Neural progenitor cell (in vitro differentiated cells): ENCODE measurements at regions not wholly inside any gene's neighbourhood (a gene's known extent, or its start where the extent isn't known, plus 50 kb on each side); places are given as distances from the start of the nearest gene placed in this dataset.

Experiments
- DNase-seq: peaks from one replicate; pipeline ENCODE4 v3.0.0-alpha.2; 2016; ENCODE audit warnings: low spot score
- H2AFZ ChIP-seq: fragments of 200-600 bp; sonication (generic); replicated peaks from 2 replicates; pipeline ENCODE4 v1.6.1; 2016; ENCODE audit warnings: antibody characterized with exemption
- H3F3A ChIP-seq: fragments of 200-600 bp; sonication (generic); 2 replicates; pipeline ENCODE4 v1.6.1; 2016; ENCODE audit warnings: antibody characterized with exemption, low read depth
- H3K27ac ChIP-seq: fragments of 200-600 bp; sonication (generic); 2 replicates; pipeline ENCODE4 v1.5.1; 2016; ENCODE audit warnings: mild to moderate bottlenecking
- H3K27me3 ChIP-seq: fragments of 200-600 bp; sonication (generic); 2 replicates; pipeline ENCODE4 v1.6.1; 2016; ENCODE audit warnings: mild to moderate bottlenecking, moderate library complexity
- H3K36me3 ChIP-seq: fragments of 200-600 bp; sonication (generic); 2 replicates; pipeline ENCODE4 v1.5.1; 2016
- H3K4me1 ChIP-seq: fragments of 200-600 bp; sonication (generic); 2 replicates; pipeline ENCODE4 v1.6.1; 2016; ENCODE audit warnings: mixed run types
- H3K4me2 ChIP-seq: fragments of 200-600 bp; sonication (generic); 2 replicates; pipeline ENCODE4 v1.6.1; 2016
- H3K4me3 ChIP-seq: fragments of 200-600 bp; sonication (generic); 2 replicates; pipeline ENCODE4 v1.5.1; 2016
- H3K79me2 ChIP-seq: fragments of 200-600 bp; sonication (generic); 2 replicates; pipeline ENCODE4 v1.6.1; 2016; ENCODE audit warnings: low read depth
- H3K9ac ChIP-seq: fragments of 200-600 bp; sonication (generic); 2 replicates; pipeline ENCODE4 v1.6.1; 2016
- H3K9me3 ChIP-seq: fragments of 200-600 bp; sonication (generic); 2 replicates; pipeline ENCODE4 v1.5.1; 2016; ENCODE audit warnings: low read depth
- H4K20me1 ChIP-seq: fragments of 200-600 bp; sonication (generic); 2 replicates; pipeline ENCODE4 v1.6.1; 2016; ENCODE audit warnings: low read depth
- H3K27ac Mint-ChIP-seq: 3 replicates; pipeline ENCODE4 v1.8.0; 2021; ENCODE audit warnings: mixed read lengths
- H3K27me3 Mint-ChIP-seq: 2 replicates; pipeline ENCODE4 v1.8.0; 2022; ENCODE audit warnings: low read depth, mild to moderate bottlenecking, inconsistent platforms, moderate library complexity, mixed read lengths; ENCODE audit not compliant: insufficient read depth
- H3K36me3 Mint-ChIP-seq: 3 replicates; pipeline ENCODE4 v1.8.0; 2021; ENCODE audit warnings: mixed read lengths
- H3K4me1 Mint-ChIP-seq: 3 replicates; pipeline ENCODE4 v1.8.0; 2021; ENCODE audit warnings: mixed read lengths
- H3K4me3 Mint-ChIP-seq: 3 replicates; pipeline ENCODE4 v1.8.0; 2021; ENCODE audit warnings: mild to moderate bottlenecking, moderate library complexity, mixed read lengths
- H3K9me3 Mint-ChIP-seq: 3 replicates; pipeline ENCODE4 v1.8.0; 2020; ENCODE audit warnings: mixed read lengths
- EZH2 ChIP-seq: fragments of 200-600 bp; sonication (generic); IDR thresholded peaks from 2 replicates; pipeline ENCODE4 v1.6.1; 2017; ENCODE audit warnings: antibody characterized with exemption, mild to moderate bottlenecking, moderate library complexity
- EZH2phosphoT487 ChIP-seq: fragments of 200-600 bp; sonication (generic); IDR thresholded peaks from 2 replicates; pipeline ENCODE4 v1.6.1; 2017; ENCODE audit warnings: antibody characterized with exemption
- TF ChIP-seq, protein P1 (sequence below): fragments of 200-600 bp; sonication (generic); IDR thresholded peaks from 2 replicates; pipeline ENCODE4 v1.5.1; 2017; ENCODE audit warnings: antibody characterized with exemption, mild to moderate bottlenecking

DNA sequence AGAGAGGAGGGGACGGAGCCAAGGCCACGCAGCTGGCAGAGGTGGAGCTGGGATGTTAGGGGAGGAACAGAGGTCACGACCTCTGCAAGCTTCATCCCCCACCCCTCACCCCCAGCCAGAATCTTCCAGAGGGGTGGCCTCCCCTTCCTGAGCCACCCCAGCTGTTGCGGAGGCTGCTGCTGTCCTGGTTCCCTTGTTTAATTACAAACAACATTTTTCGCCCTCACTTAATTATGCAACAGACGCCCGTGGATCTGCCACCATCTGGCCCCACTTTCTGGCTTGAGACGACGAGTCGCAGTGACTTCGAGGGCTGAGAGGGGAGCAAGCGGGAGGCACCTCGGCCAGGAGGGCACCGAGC lies 153.7 kb upstream of the PTPN1 start:
- Mint-ChIP-seq H3K9me3 (no peaks in the 10 kb centered on the region), H3K4me1 (peaks cover 11% of the 10 kb centered on the region), H3K36me3 (no peaks in the 10 kb centered on the region), H3K27me3 (peaks cover 8% of the 10 kb centered on the region), H3K27ac (no peak overlapping the region), H3K4me3 (no peak overlapping the region)
- Histone ChIP-seq H2AFZ (no peak overlapping the region), H3K79me2 (no peaks in the 10 kb centered on the region), H3K4me3 (no peak overlapping the region), H3K9ac (no peak overlapping the region), H3K4me1 (no peaks in the 10 kb centered on the region), H3K36me3 (no peaks in the 10 kb centered on the region), H4K20me1 (no peaks in the 10 kb centered on the region), H3F3A (no peaks in the 10 kb centered on the region), H3K4me2 (no peak overlapping the region), H3K9me3 (no peaks in the 10 kb centered on the region), H3K27ac (no peak overlapping the region), H3K27me3 (no peaks in the 10 kb centered on the region)
- DNase-seq: no peak
- TF ChIP-seq, protein P1, sequence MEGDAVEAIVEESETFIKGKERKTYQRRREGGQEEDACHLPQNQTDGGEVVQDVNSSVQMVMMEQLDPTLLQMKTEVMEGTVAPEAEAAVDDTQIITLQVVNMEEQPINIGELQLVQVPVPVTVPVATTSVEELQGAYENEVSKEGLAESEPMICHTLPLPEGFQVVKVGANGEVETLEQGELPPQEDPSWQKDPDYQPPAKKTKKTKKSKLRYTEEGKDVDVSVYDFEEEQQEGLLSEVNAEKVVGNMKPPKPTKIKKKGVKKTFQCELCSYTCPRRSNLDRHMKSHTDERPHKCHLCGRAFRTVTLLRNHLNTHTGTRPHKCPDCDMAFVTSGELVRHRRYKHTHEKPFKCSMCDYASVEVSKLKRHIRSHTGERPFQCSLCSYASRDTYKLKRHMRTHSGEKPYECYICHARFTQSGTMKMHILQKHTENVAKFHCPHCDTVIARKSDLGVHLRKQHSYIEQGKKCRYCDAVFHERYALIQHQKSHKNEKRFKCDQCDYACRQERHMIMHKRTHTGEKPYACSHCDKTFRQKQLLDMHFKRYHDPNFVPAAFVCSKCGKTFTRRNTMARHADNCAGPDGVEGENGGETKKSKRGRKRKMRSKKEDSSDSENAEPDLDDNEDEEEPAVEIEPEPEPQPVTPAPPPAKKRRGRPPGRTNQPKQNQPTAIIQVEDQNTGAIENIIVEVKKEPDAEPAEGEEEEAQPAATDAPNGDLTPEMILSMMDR: no peak
- no peak for TF ChIP-seq EZH2
- TF ChIP-seq EZH2phosphoT487: no peak

DNA sequence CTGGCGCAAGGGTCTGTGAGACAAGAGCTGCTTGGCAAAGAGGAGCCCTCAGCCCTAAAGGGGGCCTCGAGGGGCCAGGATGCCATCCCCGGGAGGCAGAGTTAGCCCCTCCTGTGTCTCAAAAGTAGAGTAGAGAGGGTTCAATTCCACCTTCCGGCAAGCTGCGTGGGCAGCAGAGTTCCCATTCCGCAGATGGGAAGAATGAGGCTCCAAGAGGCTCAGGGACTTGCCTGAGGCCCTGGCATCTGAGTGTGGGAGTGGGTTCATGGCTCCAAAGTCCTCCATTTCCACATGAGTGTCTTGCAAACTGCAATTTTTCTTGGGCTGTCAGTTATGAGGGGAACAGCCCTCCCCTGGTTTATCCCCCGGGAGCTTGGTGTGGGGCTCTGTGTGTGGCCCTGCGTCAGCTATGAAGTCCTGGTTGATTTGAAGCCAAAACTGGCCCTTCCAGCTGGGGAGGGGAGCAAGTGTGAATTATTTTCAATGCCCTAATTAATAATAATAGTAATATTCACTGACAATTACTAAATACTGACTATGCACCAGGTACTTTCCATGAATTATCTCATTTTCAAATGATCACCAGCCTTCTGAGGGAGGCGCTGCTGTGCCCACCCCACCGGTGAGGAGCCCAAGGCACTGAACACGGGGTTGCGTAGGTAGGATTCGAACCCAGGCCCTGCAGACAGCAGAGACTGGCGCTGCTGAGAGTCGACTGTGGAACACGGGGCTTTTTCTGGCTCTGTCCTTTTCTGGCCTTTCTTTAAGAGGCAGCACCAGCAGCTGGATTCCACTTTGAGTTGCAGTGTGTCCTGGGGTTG lies 153.0 kb upstream of the PTPN1 start:
- Mint-ChIP-seq H3K36me3 (no peaks in the 10 kb centered on the region), H3K27me3 (peaks cover 8% of the 10 kb centered on the region), H3K9me3 (no peaks in the 10 kb centered on the region), H3K27ac (no peak overlapping the region), H3K4me3 (no peak overlapping the region), H3K4me1 (peaks cover 11% of the 10 kb centered on the region)
- Histone ChIP-seq H3K9me3 (no peaks in the 10 kb centered on the region), H3K79me2 (no peaks in the 10 kb centered on the region), H3K27me3 (no peaks in the 10 kb centered on the region), H3K4me3 (no peak overlapping the region), H2AFZ (no peak overlapping the region), H4K20me1 (no peaks in the 10 kb centered on the region), H3K4me2 (no peak overlapping the region), H3K4me1 (no peaks in the 10 kb centered on the region), H3K27ac (no peak overlapping the region), H3F3A (no peaks in the 10 kb centered on the region), H3K9ac (no peak overlapping the region), H3K36me3 (no peaks in the 10 kb centered on the region)
- DNase-seq: no peak
- TF ChIP-seq, protein P1: no peak
- TF ChIP-seq EZH2phosphoT487 (no peak), EZH2 (no peak)

DNA sequence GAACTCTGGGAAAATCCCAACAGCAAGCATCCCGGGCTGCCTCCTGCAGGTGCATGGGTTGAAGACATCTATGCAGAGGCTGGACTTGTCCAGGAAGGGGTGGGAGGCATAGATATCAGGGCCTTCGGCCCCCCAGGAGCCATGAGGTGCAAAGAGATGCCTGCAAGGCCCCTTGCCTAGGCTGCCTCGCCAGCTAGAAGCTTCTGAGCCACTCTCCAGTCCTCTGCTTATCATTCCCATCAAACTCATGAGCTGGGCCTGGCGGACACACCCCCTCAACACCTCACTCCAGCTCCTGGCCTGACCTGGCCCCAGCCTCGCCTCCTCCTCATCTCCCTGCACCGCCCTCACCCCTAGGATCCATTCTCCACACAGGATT lies 152.4 kb upstream of the PTPN1 start:
- Histone ChIP-seq H3K9ac (no peak overlapping the region), H4K20me1 (no peaks in the 10 kb centered on the region), H3K4me2 (no peak overlapping the region), H3F3A (no peaks in the 10 kb centered on the region), H3K79me2 (no peaks in the 10 kb centered on the region), H3K9me3 (no peaks in the 10 kb centered on the region), H3K27me3 (no peaks in the 10 kb centered on the region), H3K27ac (no peak overlapping the region), H2AFZ (no peak overlapping the region), H3K4me3 (no peak overlapping the region), H3K4me1 (no peaks in the 10 kb centered on the region), H3K36me3 (no peaks in the 10 kb centered on the region)
- no peaks in the 10 kb centered on the region for H3K9me3 Mint-ChIP-seq
- H3K27ac Mint-ChIP-seq: no peak overlapping the region
- H3K27me3 Mint-ChIP-seq: peaks cover 8% of the 10 kb centered on the region
- peaks cover 11% of the 10 kb centered on the region for H3K4me1 Mint-ChIP-seq
- no peaks in the 10 kb centered on the region for H3K36me3 Mint-ChIP-seq
- no peak for DNase-seq
- TF ChIP-seq, protein P1: no peak
- TF ChIP-seq EZH2phosphoT487: no peak
- TF ChIP-seq EZH2: no peak
- H3K4me3 Mint-ChIP-seq: no peak overlapping the region
